Progenitor cell of endocrine pancreas (in vitro differentiated cells): ENCODE measurements at regions not wholly inside any gene's neighbourhood (a gene's known extent, or its start where the extent isn't known, plus 50 kb on each side); places are given as distances from the start of the nearest gene placed in this dataset.
"Not testable (repeated sequence)": the region's sequence is repeated elsewhere in the genome, so short reads cannot be mapped to it uniquely, and the experiment has no call there.

Experiments used
- DNase-seq: peaks from one replicate; pipeline ENCODE4 v3.0.0; 2021; ENCODE audit warnings: low spot score; ENCODE audit not compliant: unreplicated experiment
- H3K27ac Mint-ChIP-seq: 2 replicates; pipeline ENCODE4 v1.8.0; 2021; ENCODE audit warnings: mild to moderate bottlenecking, moderate library complexity, mixed read lengths
- H3K27me3 Mint-ChIP-seq: 2 replicates; pipeline ENCODE4 v1.8.0; 2021; ENCODE audit warnings: mixed read lengths
- H3K36me3 Mint-ChIP-seq: 2 replicates; pipeline ENCODE4 v1.8.0; 2022; ENCODE audit warnings: mixed read lengths; ENCODE audit not compliant: insufficient read depth
- H3K4me1 Mint-ChIP-seq: 2 replicates; pipeline ENCODE4 v1.8.0; 2021; ENCODE audit warnings: low read depth, mixed read lengths
- H3K4me3 Mint-ChIP-seq: 2 replicates; pipeline ENCODE4 v1.8.0; 2021; ENCODE audit warnings: low read depth, mild to moderate bottlenecking, moderate library complexity, mixed read lengths
- H3K9me3 Mint-ChIP-seq: 2 replicates; pipeline ENCODE4 v1.8.0; 2021; ENCODE audit warnings: low read depth, mixed read lengths
- TF ChIP-seq, protein P1 (sequence below): fragments of 200-600 bp; sonication (generic); IDR thresholded peaks from one replicate; pipeline ENCODE4 v1.5.0; 2021; ENCODE audit warnings: antibody characterized with exemption, mild to moderate bottlenecking; ENCODE audit not compliant: unreplicated experiment

DNA sequence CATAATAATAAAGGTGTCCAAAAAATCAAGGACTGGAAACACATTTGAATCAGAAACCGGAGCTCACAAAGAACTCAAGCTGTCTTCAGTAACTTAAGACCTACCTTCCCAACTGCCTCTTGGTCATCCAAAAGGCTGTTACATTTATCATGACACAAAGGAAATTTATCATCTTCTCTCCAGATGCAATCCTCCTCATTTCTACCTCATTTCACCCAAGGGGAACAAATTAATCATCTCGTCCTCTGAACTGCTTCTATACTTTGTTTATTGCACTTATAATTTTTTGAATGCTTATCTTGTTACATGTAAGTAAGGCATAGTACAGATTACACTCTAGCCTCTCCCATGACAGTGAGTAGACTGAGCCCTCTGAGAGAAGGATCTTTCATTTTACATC is 105.1 kb upstream of the RGPD4 start:
- H3K36me3 Mint-ChIP-seq = no peaks in the 10 kb centered on the region
- peaks cover 9% of the 10 kb centered on the region for H3K4me1 Mint-ChIP-seq
- H3K27me3 Mint-ChIP-seq = no peaks in the 10 kb centered on the region
- no peak for DNase-seq
- no peak overlapping the region for H3K4me3 Mint-ChIP-seq
- no peaks in the 10 kb centered on the region for H3K9me3 Mint-ChIP-seq
- no peak overlapping the region for H3K27ac Mint-ChIP-seq
- TF ChIP-seq, protein P1, sequence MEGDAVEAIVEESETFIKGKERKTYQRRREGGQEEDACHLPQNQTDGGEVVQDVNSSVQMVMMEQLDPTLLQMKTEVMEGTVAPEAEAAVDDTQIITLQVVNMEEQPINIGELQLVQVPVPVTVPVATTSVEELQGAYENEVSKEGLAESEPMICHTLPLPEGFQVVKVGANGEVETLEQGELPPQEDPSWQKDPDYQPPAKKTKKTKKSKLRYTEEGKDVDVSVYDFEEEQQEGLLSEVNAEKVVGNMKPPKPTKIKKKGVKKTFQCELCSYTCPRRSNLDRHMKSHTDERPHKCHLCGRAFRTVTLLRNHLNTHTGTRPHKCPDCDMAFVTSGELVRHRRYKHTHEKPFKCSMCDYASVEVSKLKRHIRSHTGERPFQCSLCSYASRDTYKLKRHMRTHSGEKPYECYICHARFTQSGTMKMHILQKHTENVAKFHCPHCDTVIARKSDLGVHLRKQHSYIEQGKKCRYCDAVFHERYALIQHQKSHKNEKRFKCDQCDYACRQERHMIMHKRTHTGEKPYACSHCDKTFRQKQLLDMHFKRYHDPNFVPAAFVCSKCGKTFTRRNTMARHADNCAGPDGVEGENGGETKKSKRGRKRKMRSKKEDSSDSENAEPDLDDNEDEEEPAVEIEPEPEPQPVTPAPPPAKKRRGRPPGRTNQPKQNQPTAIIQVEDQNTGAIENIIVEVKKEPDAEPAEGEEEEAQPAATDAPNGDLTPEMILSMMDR = no peak

DNA sequence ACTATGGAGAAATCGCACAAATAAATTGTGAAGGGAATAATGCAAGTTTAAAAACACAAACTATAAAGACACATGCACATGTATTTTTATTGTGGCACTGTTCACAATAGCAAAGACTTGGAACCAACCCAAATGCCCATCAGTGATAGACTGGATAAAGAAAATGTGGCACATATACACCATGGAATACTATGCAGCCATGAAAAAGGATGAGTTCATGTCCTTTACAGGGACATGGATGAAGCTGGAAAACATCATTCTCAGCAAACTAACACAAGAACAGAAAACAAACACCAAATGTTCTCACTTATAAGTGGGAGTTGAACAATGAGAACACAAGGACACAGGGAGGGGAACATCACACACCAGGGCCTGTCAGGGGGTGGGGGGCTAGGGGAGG is 100.9 kb upstream of the RGPD4 start:
- H3K4me3 Mint-ChIP-seq, H3K27ac Mint-ChIP-seq, H3K4me1 Mint-ChIP-seq, DNase-seq, H3K9me3 Mint-ChIP-seq, H3K36me3 Mint-ChIP-seq, H3K27me3 Mint-ChIP-seq: not testable (repeated sequence)

DNA sequence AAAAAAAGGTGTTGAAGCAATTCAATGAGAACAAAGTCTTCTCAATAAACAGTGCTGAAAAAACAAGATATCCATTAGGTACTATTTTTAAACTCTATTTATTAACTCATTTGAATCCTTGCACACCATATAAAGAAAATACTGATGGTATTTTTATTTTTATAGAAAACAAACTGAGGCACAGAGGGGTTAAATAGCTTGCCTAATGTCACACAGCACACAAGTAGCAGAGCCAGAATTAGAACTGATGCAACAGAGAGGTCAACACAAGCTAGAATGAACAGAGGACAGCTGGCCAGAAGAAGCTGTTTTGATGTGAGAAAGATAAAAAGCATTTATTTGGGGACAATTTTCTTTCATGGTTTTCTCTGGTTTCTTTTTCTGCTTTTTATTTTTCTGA is 99.4 kb upstream of the RGPD4 start:
- Mint-ChIP-seq H3K27ac (no peak overlapping the region), H3K36me3 (no peaks in the 10 kb centered on the region)
- TF ChIP-seq, protein P1 = no peak

DNA sequence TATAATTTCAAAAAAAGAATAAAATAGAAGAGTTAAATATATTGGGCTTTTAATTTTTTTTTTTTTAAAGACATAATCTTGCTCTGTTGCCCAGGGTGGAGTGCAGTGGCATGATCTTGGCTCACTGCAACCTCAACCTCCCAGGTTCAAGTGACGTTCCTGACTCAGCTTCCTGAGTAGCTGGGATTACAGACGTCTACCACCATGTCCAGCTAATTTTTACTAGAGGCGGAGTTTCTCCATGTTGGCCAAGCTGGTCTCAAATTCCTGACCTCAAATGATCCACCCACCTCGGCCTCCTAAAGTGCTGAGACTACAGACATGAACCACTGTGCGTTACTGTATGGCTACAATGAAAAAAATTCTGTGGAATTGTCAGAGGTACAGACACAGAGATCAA is 98.1 kb upstream of the RGPD4 start:
- Mint-ChIP-seq H3K4me1 (no peaks in the 10 kb centered on the region), H3K36me3 (no peaks in the 10 kb centered on the region), H3K9me3 (no peaks in the 10 kb centered on the region), H3K27ac (no peak overlapping the region), H3K27me3 (no peaks in the 10 kb centered on the region), H3K4me3 (no peak overlapping the region)
- TF ChIP-seq, protein P1 = no peak
- no peak for DNase-seq

More for the DNA sequence above, 99.4 kb upstream of the RGPD4 start:
- H3K9me3 Mint-ChIP-seq = no peaks in the 10 kb centered on the region
- H3K27me3 Mint-ChIP-seq = no peaks in the 10 kb centered on the region
- no peak for DNase-seq
- H3K4me3 Mint-ChIP-seq = no peak overlapping the region
- H3K4me1 Mint-ChIP-seq = no peaks in the 10 kb centered on the region

GRCh38 chr2:107729440-107729839 is 97.3 kb upstream of the RGPD4 start:
- H3K27me3 Mint-ChIP-seq = no peaks in the 10 kb centered on the region

GRCh38 chr2:107730898-107731297 is 95.8 kb upstream of the RGPD4 start:
- no peak for DNase-seq
- Mint-ChIP-seq H3K4me1 (no peaks in the 10 kb centered on the region), H3K27ac (no peak overlapping the region), H3K36me3 (no peaks in the 10 kb centered on the region), H3K4me3 (no peak overlapping the region), H3K9me3 (no peaks in the 10 kb centered on the region), H3K27me3 (no peaks in the 10 kb centered on the region)
- TF ChIP-seq, protein P1 = no peak

More at GRCh38 chr2:107729440-107729839, 97.3 kb upstream of the RGPD4 start:
- TF ChIP-seq, protein P1 = no peak
- no peaks in the 10 kb centered on the region for H3K9me3 Mint-ChIP-seq
- H3K4me1 Mint-ChIP-seq = no peaks in the 10 kb centered on the region
- no peak overlapping the region for H3K27ac Mint-ChIP-seq
- H3K4me3 Mint-ChIP-seq = no peak overlapping the region
- DNase-seq = no peak
- H3K36me3 Mint-ChIP-seq = no peaks in the 10 kb centered on the region
